ENCODE measurements at regions not wholly inside any gene's neighbourhood (a gene's known extent, or its start where the extent isn't known, plus 50 kb on each side); places are given as distances from the start of the nearest gene placed in this dataset.
"Not testable (repeated sequence)": the region's sequence is repeated elsewhere in the genome, so short reads cannot be mapped to it uniquely, and the experiment has no call there.

DNA sequence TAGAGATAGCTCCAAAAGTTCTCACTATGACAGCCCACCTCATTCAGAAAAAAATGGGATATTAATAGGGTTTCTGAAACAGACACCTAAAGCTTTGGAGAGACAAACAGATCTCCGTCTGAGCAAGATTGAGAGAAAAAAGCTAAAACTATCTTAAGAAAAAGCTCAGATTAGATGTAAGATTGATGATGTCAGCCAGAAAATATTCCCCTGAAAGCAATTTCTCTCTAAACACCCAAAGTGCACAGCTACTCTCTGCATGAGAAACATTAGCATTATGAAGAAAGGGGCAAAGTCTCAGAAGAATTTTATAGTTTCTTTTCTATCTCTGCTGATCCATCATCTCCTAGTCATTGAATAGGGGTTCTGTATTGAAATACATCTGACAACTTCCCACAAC lies 148.9 kb downstream of the ZNF737 start:
- H3K36me3 ChIP-seq: no peaks in the 10 kb centered on the region
- H3K9me3 ChIP-seq: no peaks in the 10 kb centered on the region
- DNase-seq: no peak
- H3K4me3 ChIP-seq: no peak overlapping the region
- no peaks in the 10 kb centered on the region for H3K27me3 ChIP-seq

DNA sequence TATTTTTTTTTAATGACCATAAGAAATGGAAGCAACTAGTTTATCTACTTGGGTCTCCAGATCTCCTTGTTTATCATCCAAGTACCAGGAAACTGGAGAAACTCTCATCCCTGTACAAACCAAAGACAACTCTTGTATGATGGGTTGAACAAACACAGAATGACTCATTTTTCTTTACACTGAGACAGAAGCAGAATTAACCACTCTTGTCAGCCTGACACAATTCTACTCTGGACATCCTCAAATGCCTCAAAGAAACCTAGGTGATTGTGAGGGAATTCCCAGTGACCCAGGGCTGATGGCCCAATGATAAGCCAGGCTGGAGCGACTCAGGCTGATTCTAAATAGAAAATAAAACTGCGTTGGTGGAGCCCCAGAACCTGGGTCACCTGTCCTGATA lies 151.5 kb downstream of the ZNF737 start:
- H3K9me3 ChIP-seq: no peaks in the 10 kb centered on the region
- no peak for DNase-seq
- H3K4me3 ChIP-seq: no peak overlapping the region
- H3K36me3 ChIP-seq: no peaks in the 10 kb centered on the region
- no peaks in the 10 kb centered on the region for H3K27me3 ChIP-seq

DNA sequence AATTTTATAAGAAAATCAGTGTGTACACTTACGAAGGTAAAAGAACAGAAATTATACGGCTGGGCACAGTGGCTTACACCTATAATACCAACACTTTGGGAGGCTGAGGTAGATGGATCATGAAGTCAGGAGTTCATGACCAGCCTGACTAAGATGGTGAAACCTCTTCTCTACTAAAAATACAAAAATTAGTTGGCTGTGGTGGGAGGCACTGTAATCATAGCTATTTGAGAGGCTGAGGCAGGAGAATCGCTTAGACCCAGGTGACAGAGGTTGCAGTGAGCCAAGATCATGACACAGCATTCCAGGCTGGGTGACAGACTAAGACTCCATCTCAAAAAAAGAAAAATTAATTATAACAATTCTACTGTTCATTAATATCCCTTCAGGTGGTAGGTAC lies 151.9 kb downstream of the ZNF737 start:
- H3K9me3 ChIP-seq: no peaks in the 10 kb centered on the region
- H3K36me3 ChIP-seq: no peaks in the 10 kb centered on the region
- no peak for DNase-seq
- H3K27me3 ChIP-seq: no peaks in the 10 kb centered on the region
- no peak overlapping the region for H3K4me3 ChIP-seq

DNA sequence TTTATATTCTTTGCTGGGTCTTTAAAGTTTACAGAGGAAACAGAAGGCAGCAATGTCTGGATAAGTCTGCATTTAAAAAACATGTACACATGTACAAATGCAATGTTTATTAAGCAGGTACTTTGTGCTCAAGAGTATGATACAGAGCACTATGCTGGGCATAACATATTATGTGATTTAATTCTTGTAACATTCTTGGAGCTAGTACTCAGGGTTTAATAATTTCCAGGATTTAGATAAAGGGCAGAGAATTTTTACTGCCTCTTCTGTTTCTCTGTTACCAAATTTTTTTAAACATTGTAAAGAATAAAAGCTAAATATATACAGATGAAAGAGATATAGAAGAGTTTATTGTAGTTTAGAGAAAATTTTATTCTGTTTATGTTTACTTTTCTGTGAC lies 152.7 kb downstream of the ZNF737 start:
- Histone ChIP-seq H3K9me3 (no peaks in the 10 kb centered on the region), H3K4me3 (no peak overlapping the region), H3K36me3 (no peaks in the 10 kb centered on the region), H3K27me3 (no peaks in the 10 kb centered on the region)
- no peak for DNase-seq

DNA sequence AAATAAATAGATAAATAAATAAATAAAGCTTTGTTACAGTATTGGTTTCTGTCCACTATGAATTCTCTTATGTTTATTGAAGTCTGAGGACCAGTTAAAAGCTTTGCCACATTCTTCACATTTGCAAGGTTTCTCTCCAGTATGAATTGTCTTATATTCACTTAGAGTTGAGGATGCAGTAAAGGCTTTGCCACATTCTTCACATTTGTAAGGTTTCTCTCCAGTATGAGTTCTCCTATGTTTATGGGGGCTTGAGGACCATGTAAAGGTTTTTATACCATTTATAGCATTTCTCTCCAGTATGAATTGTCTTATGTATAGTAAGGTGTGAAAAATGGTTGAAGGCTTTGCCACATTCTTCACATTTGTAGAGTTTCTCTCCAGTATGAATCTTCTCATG lies 168.3 kb downstream of the ZNF737 start:
- H3K36me3 ChIP-seq: no peaks in the 10 kb centered on the region
- no peaks in the 10 kb centered on the region; the same call in 1 of the 2 replicates for H3K9me3 ChIP-seq
- H3K27me3 ChIP-seq: no peaks in the 10 kb centered on the region
- DNase-seq: no peak
- H3K4me3 ChIP-seq: no peak overlapping the region

DNA sequence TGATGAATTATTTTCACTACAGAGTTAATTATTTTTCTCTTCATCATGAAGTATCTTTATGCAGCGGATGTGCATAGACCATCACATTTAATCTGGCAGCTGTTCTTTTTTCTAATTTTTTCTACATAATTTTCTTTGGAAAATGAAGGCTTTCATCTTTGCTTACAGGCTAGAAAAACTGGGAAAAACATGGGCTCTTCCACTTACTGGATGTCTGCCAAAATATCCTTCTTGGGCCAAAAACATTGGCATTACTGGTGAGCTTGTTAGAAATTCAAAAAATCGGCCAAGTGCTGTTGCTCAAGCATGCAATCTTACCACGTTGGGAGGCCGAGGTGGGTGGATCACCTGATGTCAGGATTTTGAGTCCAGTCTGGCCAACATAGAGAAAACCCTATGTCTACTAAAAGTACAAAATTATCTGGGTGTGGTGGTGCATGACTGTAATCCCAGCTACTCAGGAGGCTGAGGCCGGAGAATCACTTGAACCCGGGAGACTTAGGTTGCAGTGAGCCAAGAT lies 176.8 kb downstream of the ZNF737 start:
- no peak for DNase-seq
- Histone ChIP-seq H3K27me3 (no peaks in the 10 kb centered on the region), H3K36me3 (no peaks in the 10 kb centered on the region), H3K9me3 (no peaks in the 10 kb centered on the region), H3K4me3 (no peak overlapping the region)

DNA sequence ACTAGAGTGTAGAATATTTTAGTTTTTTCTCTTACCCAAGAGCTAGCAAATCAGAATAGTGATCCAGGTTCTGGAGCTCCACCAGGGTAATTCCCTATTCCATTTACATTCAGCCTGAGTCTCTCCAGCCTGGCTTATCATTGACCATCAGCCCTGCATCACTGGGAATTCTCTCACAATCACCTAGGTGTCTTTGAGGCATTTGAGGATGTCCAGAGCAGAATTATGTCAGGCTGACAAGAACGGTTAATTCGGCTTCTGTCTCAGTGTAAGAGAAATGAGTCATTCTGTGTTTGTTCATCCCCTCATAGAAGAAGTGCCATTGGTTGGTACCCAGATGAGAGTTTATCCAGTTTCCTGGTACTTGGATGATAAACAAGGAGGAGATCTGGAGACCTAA lies 180.5 kb downstream of the ZNF737 start:
- no peak for DNase-seq
- no peak overlapping the region for H3K4me3 ChIP-seq
- no peaks in the 10 kb centered on the region for H3K27me3 ChIP-seq
- no peaks in the 10 kb centered on the region for H3K9me3 ChIP-seq
- no peaks in the 10 kb centered on the region for H3K36me3 ChIP-seq

DNA sequence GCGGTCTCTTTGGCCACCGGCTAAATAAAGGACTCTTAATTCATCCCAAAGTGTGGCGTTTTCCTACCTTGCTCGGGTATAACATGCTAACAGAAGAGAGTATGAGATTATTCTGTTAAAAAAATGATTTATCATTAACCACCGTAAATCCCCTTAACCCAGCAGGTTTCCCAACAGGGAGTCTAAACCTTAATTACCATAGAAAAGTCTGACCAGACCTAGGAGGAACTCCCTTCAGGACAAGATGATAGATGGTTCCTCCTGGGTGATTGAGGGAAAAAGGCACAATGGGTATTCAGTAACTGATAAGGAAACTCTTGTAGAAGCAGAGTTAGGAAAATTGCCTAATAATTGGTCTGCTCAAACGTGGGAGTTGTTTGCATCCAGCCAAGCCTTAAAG lies 193.7 kb downstream of the ZNF737 start:
- no peaks in the 10 kb centered on the region for H3K27me3 ChIP-seq
- no peaks in the 10 kb centered on the region for H3K36me3 ChIP-seq
- DNase-seq: no peak
- no peak overlapping the region for H3K4me3 ChIP-seq
- no peaks in the 10 kb centered on the region for H3K9me3 ChIP-seq

DNA sequence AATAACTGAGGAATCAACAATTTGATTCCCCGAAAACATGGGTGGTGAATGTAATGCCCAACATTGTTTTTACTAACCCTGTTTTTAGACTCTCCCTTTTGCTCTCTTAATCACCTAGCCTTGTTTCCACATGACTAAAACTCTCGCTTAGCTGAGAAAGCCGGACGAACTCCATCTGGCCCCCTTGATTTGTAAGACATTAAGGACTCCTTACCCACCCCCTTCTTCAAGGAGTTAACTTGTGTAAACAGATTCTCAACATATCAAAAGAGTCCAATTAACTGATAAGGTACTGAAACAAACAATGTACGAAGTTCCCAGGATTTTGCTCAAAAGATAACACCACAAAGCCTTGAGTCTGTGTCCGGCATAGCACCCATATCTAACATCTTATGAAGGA lies 194.3 kb downstream of the ZNF737 start:
- not testable (repeated sequence) for H3K36me3 ChIP-seq, H3K9me3 ChIP-seq, DNase-seq, H3K4me3 ChIP-seq, H3K27me3 ChIP-seq

DNA sequence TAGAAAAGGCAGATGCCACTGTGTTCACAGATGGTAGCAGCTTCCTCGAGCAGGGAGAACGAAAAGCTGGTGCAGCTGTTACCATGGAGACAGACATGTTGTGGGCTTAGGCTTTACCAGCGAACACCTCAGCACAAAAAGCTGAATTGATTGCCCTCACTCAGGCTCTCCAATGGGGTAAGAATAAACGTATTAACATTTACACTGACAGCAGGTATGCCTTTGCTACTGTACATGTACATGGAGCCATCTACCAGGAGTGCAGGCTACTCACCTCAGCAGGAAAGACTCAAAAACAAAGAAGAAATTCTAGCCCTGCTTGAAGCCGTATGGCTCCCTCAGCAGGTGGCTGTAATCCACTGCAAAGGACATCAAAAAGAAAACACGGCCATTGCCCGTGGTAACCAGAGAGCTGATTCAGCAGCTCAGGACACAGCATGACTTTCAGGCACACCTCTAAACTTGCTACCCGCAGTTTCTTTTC lies 197.7 kb downstream of the ZNF737 start:
- no peaks in the 10 kb centered on the region for H3K27me3 ChIP-seq
- no peak overlapping the region for H3K4me3 ChIP-seq
- H3K36me3 ChIP-seq: no peaks in the 10 kb centered on the region
- no peak for DNase-seq
- no peaks in the 10 kb centered on the region for H3K9me3 ChIP-seq

DNA sequence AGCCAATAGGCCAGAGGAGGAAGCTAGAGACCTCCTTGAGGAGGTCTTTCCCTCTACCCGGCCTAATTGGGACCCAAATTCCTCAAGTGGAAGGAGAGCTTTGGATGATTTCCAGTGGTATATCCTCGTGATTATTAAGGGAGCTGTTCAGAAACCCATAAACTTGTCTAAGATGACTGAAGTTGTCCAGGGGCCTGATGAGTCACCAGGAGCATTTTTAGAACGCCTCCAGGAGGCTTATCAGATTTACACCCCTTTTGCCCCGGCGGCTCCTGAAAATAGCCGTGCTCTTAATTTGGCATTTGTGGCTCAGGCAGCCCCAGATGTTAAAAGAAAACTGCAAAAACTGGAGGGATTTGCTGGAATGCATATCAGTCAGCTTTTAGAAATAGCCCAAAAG lies 198.1 kb downstream of the ZNF486 start:
- H3K9me3 ChIP-seq: no peaks in the 10 kb centered on the region
- H3K36me3 ChIP-seq: no peaks in the 10 kb centered on the region
- no peaks in the 10 kb centered on the region for H3K27me3 ChIP-seq
- no peak for DNase-seq
- H3K4me3 ChIP-seq: no peak overlapping the region

DNA sequence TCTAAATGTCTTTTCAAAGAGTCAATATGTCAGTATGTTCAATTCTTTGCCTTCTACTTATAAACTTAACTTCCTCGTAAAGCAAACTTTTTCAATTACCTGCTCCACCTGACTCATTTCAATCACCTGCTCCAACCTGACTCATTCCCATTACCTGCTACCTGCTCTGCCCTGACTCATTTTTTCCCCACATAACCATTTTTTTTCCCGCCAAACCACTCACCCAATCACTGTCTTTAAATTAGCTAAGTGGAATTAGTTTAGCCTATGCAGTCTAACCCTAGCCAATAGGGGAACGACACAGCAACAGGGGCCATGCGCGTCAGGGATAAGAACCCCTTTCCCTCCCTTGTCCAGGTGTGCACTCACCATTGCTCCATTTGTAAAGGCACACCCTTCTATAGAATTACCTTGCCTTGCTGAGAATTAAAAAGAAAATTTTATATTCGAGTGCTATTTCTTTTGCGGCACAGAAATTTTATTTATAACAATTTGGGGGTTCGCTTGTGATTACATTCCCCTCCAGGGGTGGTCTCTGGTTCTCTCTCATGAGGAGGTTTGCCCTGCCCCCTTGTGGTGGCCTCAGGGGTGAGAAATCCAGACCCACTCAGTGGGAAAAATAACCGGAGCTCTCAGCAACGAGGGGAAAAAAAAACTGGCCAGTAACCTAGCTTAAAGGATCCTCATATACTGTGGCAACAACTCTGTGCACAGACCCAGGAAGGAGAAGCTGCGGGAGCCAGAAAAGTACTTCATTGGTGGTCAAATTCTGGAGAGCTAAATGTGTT lies 193.1 kb downstream of the ZNF486 start:
- H3K36me3 ChIP-seq: no peaks in the 10 kb centered on the region
- no peaks in the 10 kb centered on the region for H3K27me3 ChIP-seq
- no peak overlapping the region for H3K4me3 ChIP-seq
- H3K9me3 ChIP-seq: no peaks in the 10 kb centered on the region
- no peak for DNase-seq

DNA sequence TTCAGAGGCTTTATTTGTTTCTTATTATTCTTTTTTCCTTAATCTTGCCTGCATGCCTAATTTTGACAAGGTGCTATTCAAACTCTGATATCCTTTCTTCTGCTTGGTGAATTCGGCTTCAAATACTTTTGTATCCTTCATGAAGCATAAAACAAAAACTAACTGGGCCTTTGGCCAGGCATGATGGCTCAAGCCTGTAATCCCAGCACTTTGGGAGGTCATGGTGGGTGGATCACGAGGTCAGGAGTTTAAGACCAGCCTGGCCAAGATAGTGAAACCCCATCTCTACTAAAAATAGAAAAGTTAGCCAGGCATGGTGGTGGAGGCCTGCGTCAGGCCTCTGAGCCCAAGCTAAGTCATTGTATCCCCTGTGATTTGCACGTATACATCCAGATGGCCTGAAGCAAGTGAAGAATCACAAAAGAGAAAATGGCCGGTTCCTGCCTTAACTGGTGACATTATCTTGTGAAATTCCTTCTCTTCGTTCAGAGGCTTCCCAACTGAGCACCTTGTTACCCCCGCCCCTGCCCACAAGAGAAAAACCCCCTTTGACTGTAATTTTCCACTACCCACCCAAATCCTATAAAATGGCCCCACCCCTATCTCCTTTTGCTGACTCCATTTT lies 191.9 kb downstream of the ZNF486 start:
- DNase-seq, H3K36me3 ChIP-seq, H3K27me3 ChIP-seq, H3K9me3 ChIP-seq, H3K4me3 ChIP-seq: not testable (repeated sequence)

DNA sequence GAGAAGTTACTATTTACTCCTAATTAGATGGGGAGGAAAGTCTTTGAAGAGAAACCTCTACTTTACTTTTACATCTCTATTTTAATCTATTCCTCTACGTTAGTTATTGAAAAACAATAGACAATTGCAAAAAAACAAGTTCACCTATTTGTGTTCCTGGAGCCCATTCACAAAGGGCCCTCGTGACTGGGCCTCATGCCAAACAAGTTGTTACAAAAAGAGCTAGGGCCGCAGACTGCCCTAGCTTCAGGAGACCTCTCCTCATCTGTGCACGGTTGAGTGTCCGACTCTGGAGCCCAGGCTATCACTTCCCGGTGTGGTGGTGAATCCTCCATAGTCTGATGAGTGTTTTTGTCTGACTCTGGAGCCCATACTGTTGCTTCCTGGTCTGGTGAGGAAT lies 190.9 kb downstream of the ZNF486 start:
- no peaks in the 10 kb centered on the region for H3K27me3 ChIP-seq
- DNase-seq: no peak

DNA sequence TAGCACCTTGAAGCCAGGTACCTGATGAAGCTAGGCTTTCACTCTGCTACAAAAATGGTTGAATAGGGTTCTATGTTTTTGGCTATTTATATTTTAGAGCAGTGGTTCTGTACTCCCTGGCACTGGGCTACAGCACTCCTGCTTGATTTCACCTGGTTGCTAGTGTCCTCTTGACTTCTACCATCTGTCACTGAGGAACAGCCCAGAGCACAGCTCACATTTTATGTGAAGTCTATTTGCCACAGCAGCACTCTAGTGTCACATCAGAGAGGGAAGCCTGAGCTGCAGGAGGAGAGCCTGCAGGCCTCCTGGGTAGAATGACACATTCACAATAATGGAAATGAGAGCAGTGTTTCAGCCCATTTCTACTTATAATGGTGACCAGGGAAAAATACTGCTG lies 184.2 kb downstream of the ZNF486 start:
- Histone ChIP-seq H3K36me3 (no peaks in the 10 kb centered on the region), H3K4me3 (no peak overlapping the region), H3K9me3 (no peaks in the 10 kb centered on the region), H3K27me3 (no peaks in the 10 kb centered on the region; the same call in 1 of the 2 replicates)
- DNase-seq: no peak

More for the DNA sequence above, 190.9 kb downstream of the ZNF486 start:
- Histone ChIP-seq H3K9me3 (no peaks in the 10 kb centered on the region), H3K4me3 (no peak overlapping the region), H3K36me3 (no peaks in the 10 kb centered on the region)

DNA sequence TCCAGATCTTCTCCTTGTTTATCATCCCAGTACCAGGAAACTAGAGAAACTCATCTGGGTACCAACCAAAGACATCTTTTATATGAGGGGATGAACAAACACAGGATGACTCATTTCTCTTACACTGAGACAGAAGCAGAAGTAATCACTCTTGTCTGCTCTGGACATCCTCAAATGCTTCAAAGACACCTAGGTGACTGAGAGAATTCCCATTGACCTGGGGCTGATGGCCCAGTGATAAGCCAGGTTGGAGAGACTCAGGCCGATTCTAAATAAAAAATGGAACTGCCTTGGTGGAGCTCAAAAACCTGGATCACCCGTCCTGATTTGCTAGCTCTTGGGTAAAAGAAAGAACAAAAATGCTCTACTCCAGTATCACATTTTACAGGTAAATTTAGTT lies 182.2 kb downstream of the ZNF486 start:
- Histone ChIP-seq H3K36me3 (no peaks in the 10 kb centered on the region), H3K27me3 (no peaks in the 10 kb centered on the region; the same call in 1 of the 2 replicates), H3K9me3 (no peaks in the 10 kb centered on the region), H3K4me3 (no peak overlapping the region)
- DNase-seq: no peak

DNA sequence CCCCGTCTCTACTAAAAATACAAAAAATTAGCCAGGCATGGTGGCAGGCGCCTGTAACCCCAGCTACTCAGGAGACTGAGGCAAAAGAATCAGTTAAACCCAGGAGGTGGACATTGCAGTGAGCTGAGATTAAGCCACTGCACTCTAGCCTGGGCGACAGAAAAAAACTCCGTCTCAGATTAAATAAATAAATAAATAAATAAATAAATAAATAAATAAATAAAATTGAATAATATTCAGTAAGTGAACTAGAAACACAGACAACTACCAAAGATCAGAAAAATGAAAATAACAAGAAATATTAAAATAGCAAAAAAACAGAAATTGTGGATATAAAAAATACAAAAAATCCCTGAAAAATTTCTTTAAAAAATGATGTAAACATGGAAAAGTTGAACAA lies 172.4 kb downstream of the ZNF486 start:
- Histone ChIP-seq H3K4me3 (no peak overlapping the region), H3K9me3 (no peaks in the 10 kb centered on the region), H3K36me3 (no peaks in the 10 kb centered on the region), H3K27me3 (no peaks in the 10 kb centered on the region; the same call in 1 of the 2 replicates)
- DNase-seq: no peak

DNA sequence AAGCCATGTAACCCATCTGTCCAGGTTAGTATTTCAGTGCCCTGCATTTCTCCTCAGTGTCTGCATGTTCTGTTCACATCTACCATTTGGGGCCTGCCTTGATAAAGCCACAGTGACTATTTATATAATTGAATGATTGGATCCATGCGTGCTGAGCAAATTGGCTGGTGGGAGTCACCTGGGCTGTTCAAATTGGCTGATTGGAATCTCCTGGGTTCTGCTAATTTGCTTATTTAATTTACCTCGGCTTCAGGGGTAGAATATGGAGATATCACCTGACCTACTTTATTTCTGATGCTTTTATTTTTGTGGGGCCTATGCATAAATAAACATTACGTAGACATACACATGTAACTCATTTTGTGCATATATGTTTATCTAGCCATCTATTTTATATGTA lies 167.7 kb downstream of the ZNF486 start:
- Histone ChIP-seq H3K9me3 (no peaks in the 10 kb centered on the region), H3K4me3 (no peak overlapping the region), H3K36me3 (no peaks in the 10 kb centered on the region), H3K27me3 (no peaks in the 10 kb centered on the region)
- no peak for DNase-seq

Measured in MG63 (cell line).